HG02798 (cell line): ENCODE measurements at regions not wholly inside any gene's neighbourhood (a gene's known extent, or its start where the extent isn't known, plus 50 kb on each side); places are given as distances from the start of the nearest gene placed in this dataset.

Experiments
- ATAC-seq: cut with Tn5 transposase; IDR thresholded peaks from one replicate; pipeline ENCODE4 v1.9.1; 2021; ENCODE audit warnings: mild to moderate bottlenecking; ENCODE audit not compliant: unreplicated experiment, poor library complexity

GRCh38 chr2:128487650-128488387, 169.2 kb upstream of the HS6ST1 start:
- ATAC-seq, result no peak

GRCh38 chr2:128488434-128488833, 169.8 kb upstream of the HS6ST1 start:
- no peak for ATAC-seq

- ATAC-seq, result no peak
These were observed 171.0 kb upstream of the HS6ST1 start for GRCh38 chr2:128489526-128490273.

GRCh38 chr2:128490321-128490720, 171.7 kb upstream of the HS6ST1 start:
- ATAC-seq, result no peak

GRCh38 chr2:128490881-128491691, 172.4 kb upstream of the HS6ST1 start:
- ATAC-seq, result no peak

- no peak for ATAC-seq
These were observed 173.1 kb upstream of the HS6ST1 start for GRCh38 chr2:128491692-128492244.

- no peak for ATAC-seq
These were observed 174.5 kb upstream of the HS6ST1 start for GRCh38 chr2:128492966-128493811.

- ATAC-seq, result no peak
These were observed 175.2 kb upstream of the HS6ST1 start for GRCh38 chr2:128493880-128494279.

- ATAC-seq, result no peak
These were observed 175.6 kb upstream of the HS6ST1 start for GRCh38 chr2:128494307-128494639.

GRCh38 chr2:128494640-128495321, 176.1 kb upstream of the HS6ST1 start:
- no peak for ATAC-seq

GRCh38 chr2:128495996-128496547, 177.4 kb upstream of the HS6ST1 start:
- no peak for ATAC-seq

GRCh38 chr2:128496700-128497099, 178.0 kb upstream of the HS6ST1 start:
- ATAC-seq, result no peak

GRCh38 chr2:128497461-128497860, 178.8 kb upstream of the HS6ST1 start:
- no peak for ATAC-seq

GRCh38 chr2:128498086-128498485, 179.4 kb upstream of the HS6ST1 start:
- ATAC-seq, result no peak

- no peak for ATAC-seq
These were observed 179.9 kb upstream of the HS6ST1 start for GRCh38 chr2:128498589-128498988.

- ATAC-seq, result no peak
These were observed 180.9 kb upstream of the HS6ST1 start for GRCh38 chr2:128499367-128500137.

GRCh38 chr2:128500138-128500800, 181.6 kb upstream of the HS6ST1 start:
- ATAC-seq, result no peak
